IMR-90 (cell line): ENCODE measurements at regions not wholly inside any gene's neighbourhood (a gene's known extent, or its start where the extent isn't known, plus 50 kb on each side); places are given as distances from the start of the nearest gene placed in this dataset.

Source experiments
- ATAC-seq: fragments of 200-7000 bp; cut with Tn5 transposase; 2 replicates; pipeline ENCODE4 v1.9.1; 2020; ENCODE audit warnings: low read depth, mild to moderate bottlenecking, moderate library complexity
- BruUV-seq: library from RNA; stranded (reverse); fragments of 400-500 nt; replicated peaks from 2 replicates; lab custom pipeline; 2021; lab: Mats Ljungman, UMichigan
- CTCF ChIA-PET: fragments of 300-600 bp; formaldehyde crosslinking; extraction: SDS; loops from one replicate; lab custom pipeline; 2021; ENCODE audit warnings: antibody characterized with exemption; lab: Yijun Ruan, JAX
- POLR2A ChIA-PET: fragments of 300-600 bp; sonication (Branson Sonifier 250); formaldehyde crosslinking; loops from one replicate; lab custom pipeline; 2022; ENCODE audit warnings: antibody characterized with exemption; ENCODE audit not compliant: unreplicated experiment; lab: Charles Lee
- DNase-seq: peaks from one replicate; pipeline ENCODE4 v3.0.0; 2013
- H2AFZ ChIP-seq: replicated peaks from 2 replicates; pipeline ENCODE3; 2013; ENCODE audit warnings: low read length, mild to moderate bottlenecking; ENCODE audit not compliant: poor library complexity
- H2AK5ac ChIP-seq: 2 replicates; pipeline ENCODE4 v1.6.1; 2013; ENCODE audit warnings: low read depth, low read length, inconsistent platforms
- H2AK9ac ChIP-seq: replicated peaks from 2 replicates; pipeline ENCODE3; 2013; ENCODE audit warnings: mild to moderate bottlenecking, low read depth, low read length, moderate library complexity; ENCODE audit not compliant: poor library complexity
- H2BK120ac ChIP-seq: 2 replicates; pipeline ENCODE4 v1.6.1; 2013; ENCODE audit warnings: low read depth, low read length, inconsistent platforms
- H2BK15ac ChIP-seq: 3 replicates; pipeline ENCODE4 v1.6.1; 2013; ENCODE audit warnings: low read depth, low read length, inconsistent platforms
- H2BK20ac ChIP-seq: 2 replicates; pipeline ENCODE4 v1.6.1; 2013; ENCODE audit warnings: low read depth, mild to moderate bottlenecking, inconsistent platforms, low read length, moderate library complexity
- H2BK5ac ChIP-seq: 2 replicates; pipeline ENCODE4 v1.6.1; 2013; ENCODE audit warnings: mild to moderate bottlenecking, low read depth, low read length, inconsistent platforms; ENCODE audit not compliant: poor library complexity, severe bottlenecking
- H3K14ac ChIP-seq: replicated peaks from 2 replicates; pipeline ENCODE4 v1.6.1; 2013; ENCODE audit warnings: low read depth, low read length, inconsistent platforms
- H3K18ac ChIP-seq: 2 replicates; pipeline ENCODE4 v1.6.1; 2013; ENCODE audit warnings: low read depth, low read length, control low read depth
- H3K23ac ChIP-seq: 2 replicates; pipeline ENCODE4 v1.6.1; 2013; ENCODE audit warnings: low read depth, low read length, inconsistent platforms
- H3K27ac ChIP-seq: 2 replicates; pipeline ENCODE4 v1.5.1; 2013; ENCODE audit warnings: mild to moderate bottlenecking, control low read depth, low read length; ENCODE audit not compliant: insufficient read depth
- H3K27me3 ChIP-seq: 2 replicates; pipeline ENCODE4 v1.6.1; 2013; ENCODE audit warnings: low read length; ENCODE audit not compliant: control insufficient read depth, insufficient read depth
- H3K36me3 ChIP-seq: 2 replicates; pipeline ENCODE4 v1.6.1; 2013; ENCODE audit warnings: low read length, mixed read lengths; ENCODE audit not compliant: control insufficient read depth, insufficient read depth
- H3K4ac ChIP-seq: 2 replicates; pipeline ENCODE4 v1.6.1; 2013; ENCODE audit warnings: low read depth, low read length, inconsistent platforms
- H3K4me1 ChIP-seq: 2 replicates; pipeline ENCODE4 v1.6.1; 2013; ENCODE audit warnings: low read length, mixed read lengths; ENCODE audit not compliant: control insufficient read depth, insufficient read depth
- H3K4me2 ChIP-seq: 2 replicates; pipeline ENCODE4 v1.6.1; 2013; ENCODE audit warnings: low read depth, mild to moderate bottlenecking, control low read depth, low read length, moderate library complexity
- H3K4me3 ChIP-seq: 2 replicates; pipeline ENCODE4 v1.5.1; 2013; ENCODE audit warnings: low read depth, mild to moderate bottlenecking, control low read depth, low read length, moderate library complexity; ENCODE audit not compliant: insufficient read depth
- H3K56ac ChIP-seq: 2 replicates; pipeline ENCODE4 v1.6.1; 2013; ENCODE audit warnings: low read length, inconsistent platforms; ENCODE audit not compliant: insufficient read depth; ENCODE audit errors: extremely low read depth
- H3K79me1 ChIP-seq, 2 experiments: 2 replicates each; pipeline ENCODE4 v1.6.1; 2013; ENCODE audit warnings: low read length in 2 of 2, inconsistent platforms in 1 of 2, low read depth in 1 of 2
- H3K9ac ChIP-seq: 2 replicates; pipeline ENCODE4 v1.6.1; 2013; ENCODE audit warnings: low read depth, low read length, control low read depth
- H3K9me1 ChIP-seq: 2 replicates; pipeline ENCODE4 v1.6.1; 2013; ENCODE audit warnings: low read length, inconsistent platforms; ENCODE audit not compliant: insufficient read depth
- H3K9me3 ChIP-seq: 2 replicates; pipeline ENCODE4 v1.6.1; 2013; ENCODE audit warnings: low read length; ENCODE audit not compliant: control insufficient read depth, insufficient read depth
- H4K20me1 ChIP-seq: 2 replicates; pipeline ENCODE4 v1.6.1; 2013; ENCODE audit warnings: low read length, inconsistent platforms; ENCODE audit not compliant: insufficient read depth
- H4K5ac ChIP-seq: 2 replicates; pipeline ENCODE4 v1.6.1; 2013; ENCODE audit warnings: mild to moderate bottlenecking, low read depth, low read length, control low read depth
- H4K8ac ChIP-seq, 2 experiments: 2 replicates each; pipeline ENCODE4 v1.6.1; 2013; ENCODE audit warnings: low read depth in 2 of 2, low read length in 2 of 2, control low read depth in 1 of 2, inconsistent platforms in 1 of 2
- H4K91ac ChIP-seq: 2 replicates; pipeline ENCODE4 v1.6.1; 2013; ENCODE audit warnings: low read depth, low read length, inconsistent platforms; ENCODE audit not compliant: insufficient read depth
- POLR2A ChIP-seq: IDR thresholded peaks from 2 replicates; pipeline ENCODE4 v1.6.1; 2012; ENCODE audit warnings: mild to moderate bottlenecking, low read depth, low read length
- RFX5 ChIP-seq: IDR thresholded peaks from 2 replicates; pipeline ENCODE4 v1.8.0; 2012; ENCODE audit warnings: low read depth, mild to moderate bottlenecking, low read length, moderate library complexity
- WGBS, 2 experiments: methylation state at CpG; one replicate each; pipeline versions ENCODE4 v1.1.5 to v1.1.7; 2013; ENCODE audit warnings: missing lambda C conversion rate in 2 of 2; ENCODE audit not compliant: insufficient read length in 1 of 2; ENCODE audit errors: extremely low coverage in 2 of 2; 5-methylcytosine and 5-hydroxymethylcytosine counted together
- dilution Hi-C: fragments of 300-500 bp; cut with HindIII; formaldehyde crosslinking; loops from one replicate; pipeline ENCODE4 v1.14.3; 2018; ENCODE audit warnings: low sequenced_read_pairs; ENCODE audit not compliant: unreplicated experiment
- in situ Hi-C: fragments of 300-500 bp; cut with MboI; formaldehyde crosslinking; loops from 3 replicates; pipeline ENCODE4 v1.14.3; 2019; ENCODE audit warnings: low sequenced_read_pairs, inconsistent platforms, mixed read lengths
- intact Hi-C: fragments of 100-400 bp; cut with micrococcal nuclease; formaldehyde crosslinking; loops from 2 replicates; pipeline ENCODE4 v1.10.0; 2022
- TF ChIP-seq, protein P1 (sequence below): fragments of 150-350 bp; IDR thresholded peaks from 2 replicates; pipeline ENCODE4 v1.6.1; 2016; ENCODE audit warnings: low read depth, mild to moderate bottlenecking, low read length, moderate library complexity, borderline replicate concordance

DNA sequence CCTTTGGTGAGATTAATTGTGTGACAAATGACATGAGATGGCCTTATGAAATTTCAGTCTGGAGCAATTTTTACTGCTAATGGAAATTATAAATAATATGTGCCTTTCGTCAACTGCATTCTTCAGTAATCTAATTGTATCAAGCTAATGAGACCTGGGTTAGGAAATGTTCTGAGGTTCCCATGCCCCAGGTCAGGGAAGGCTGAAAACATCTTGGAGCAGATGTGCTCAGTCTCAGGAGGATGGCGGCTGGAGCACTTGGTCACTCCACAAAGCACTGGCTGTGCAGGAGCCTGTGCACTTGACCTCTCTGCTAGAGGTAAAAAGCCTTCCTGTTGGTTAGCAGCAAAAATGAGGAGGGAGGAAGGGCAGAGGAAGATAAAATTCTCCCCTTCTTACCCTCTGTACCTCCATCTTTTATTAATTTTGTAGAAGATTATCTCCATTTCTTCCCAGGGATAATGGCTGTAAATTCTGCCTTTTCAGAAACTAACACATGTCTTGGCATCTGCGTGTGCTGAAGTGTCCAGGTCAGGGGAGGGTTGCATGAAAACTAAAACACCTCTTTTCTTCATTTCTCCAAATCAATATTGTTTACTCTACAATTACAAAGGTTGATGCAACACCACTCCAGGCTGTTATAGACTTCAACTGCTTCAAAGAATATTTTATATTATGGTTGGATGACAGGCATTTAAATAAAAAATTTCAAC lies 1606.4 kb upstream of the ACVR2A start:
- H3K9me3 ChIP-seq: no peaks in the 10 kb centered on the region
- no peaks in the 10 kb centered on the region for H4K20me1 ChIP-seq
- CTCF ChIA-PET: no interaction called here
- peak overlapping the region; percentile 53 for H3K14ac ChIP-seq
- peaks cover 8% of the 10 kb centered on the region for H3K4me1 ChIP-seq
- intact Hi-C loops: loop anchor here (10.0 kb wide), 1 partner anchor 1054 kb away; no protein-coding TSS in a partner anchor
- peak overlapping the region; percentile 89; the same call in 1 of the 2 replicates for H3K27ac ChIP-seq
- in situ Hi-C loops: no loop called here
- H2AFZ ChIP-seq: no peak overlapping the region
- H2AK9ac ChIP-seq: no peak overlapping the region
- peak overlapping the region; percentile 64 for H3K4ac ChIP-seq
- H3K18ac ChIP-seq: peak overlapping the region; percentile 7; the same call in 1 of the 2 replicates
- H3K4me3 ChIP-seq: no peak overlapping the region
- H4K5ac ChIP-seq: no peak overlapping the region; the same call in 1 of the 2 replicates
- H3K9ac ChIP-seq: no peak overlapping the region
- H2BK120ac ChIP-seq: peak overlapping the region; percentile 75
- no peaks in the 10 kb centered on the region for H3K79me1 ChIP-seq
- H3K27me3 ChIP-seq: no peaks in the 10 kb centered on the region
- no peak overlapping the region for H3K4me2 ChIP-seq
- H2BK5ac ChIP-seq: no peak overlapping the region
- peak overlapping the region; percentile 67 for H2BK20ac ChIP-seq
- peak overlapping the region; percentile 32 to 39; a peak in 2 of 4 replicates for H4K8ac ChIP-seq
- no peak for ATAC-seq
- H2BK15ac ChIP-seq: peak overlapping the region; percentile 64; the same call in 2 of the 3 replicates
- H4K91ac ChIP-seq: peak overlapping the region; percentile 65; the same call in 1 of the 2 replicates
- TF ChIP-seq, protein P1, sequence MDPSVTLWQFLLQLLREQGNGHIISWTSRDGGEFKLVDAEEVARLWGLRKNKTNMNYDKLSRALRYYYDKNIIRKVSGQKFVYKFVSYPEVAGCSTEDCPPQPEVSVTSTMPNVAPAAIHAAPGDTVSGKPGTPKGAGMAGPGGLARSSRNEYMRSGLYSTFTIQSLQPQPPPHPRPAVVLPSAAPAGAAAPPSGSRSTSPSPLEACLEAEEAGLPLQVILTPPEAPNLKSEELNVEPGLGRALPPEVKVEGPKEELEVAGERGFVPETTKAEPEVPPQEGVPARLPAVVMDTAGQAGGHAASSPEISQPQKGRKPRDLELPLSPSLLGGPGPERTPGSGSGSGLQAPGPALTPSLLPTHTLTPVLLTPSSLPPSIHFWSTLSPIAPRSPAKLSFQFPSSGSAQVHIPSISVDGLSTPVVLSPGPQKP: no peak
- no peak for TF ChIP-seq POLR2A
- no peak for TF ChIP-seq RFX5
- H3K36me3 ChIP-seq: no peaks in the 10 kb centered on the region
- no CpG with 5 or more reads among the region's 3 CpGs for WGBS, 2 experiments
- H3K23ac ChIP-seq: no peak overlapping the region; the same call in 1 of the 2 replicates
- dilution Hi-C loops: no loop called here
- POLR2A ChIA-PET: no interaction called here
- 0 out of 2 replicates have a peak overlapping the region, but pooled peaks have one; percentile 18 for H2AK5ac ChIP-seq
- no peak for DNase-seq
- peaks cover 2% of the 10 kb centered on the region; the same call in 1 of the 2 replicates for H3K9me1 ChIP-seq
- H3K56ac ChIP-seq: no peak overlapping the region
- no TSS peak for BruUV-seq
